ENCODE measurements at regions not wholly inside any gene's neighbourhood (a gene's known extent, or its start where the extent isn't known, plus 50 kb on each side); places are given as distances from the start of the nearest gene placed in this dataset.

GRCh38 chr3:72280876-72281275 is 495.9 kb upstream of the PROK2 start:
- no peak overlapping the region for H3K4me2 ChIP-seq (ENCODE audit: low read depth, low read length, poor library complexity, severe bottlenecking)
- no peaks in the 10 kb centered on the region for H4K20me1 ChIP-seq (ENCODE audit: insufficient read depth, low read depth, low read length)
- H3K9me2 ChIP-seq (replicated peaks; ENCODE audit: insufficient read depth, low read length) = no peaks in the 10 kb centered on the region
- H3K27me3 ChIP-seq (ENCODE audit: low read length) = no peaks in the 10 kb centered on the region
- H3K9me3 ChIP-seq (ENCODE audit: low read length) = 0 out of 2 replicates have a peak, but pooled peaks cover 3% of the 10 kb centered on the region
- no peak overlapping the region for H3K4me3 ChIP-seq (ENCODE audit: low read length)
- no peaks in the 10 kb centered on the region for H3K79me2 ChIP-seq (ENCODE audit: low read length)
- no peak overlapping the region for H3K27ac ChIP-seq (ENCODE audit: low read length)
- H3K9ac ChIP-seq (ENCODE audit: low read length) = no peak overlapping the region
- no peak overlapping the region for H2AFZ ChIP-seq (ENCODE audit: low read length)
- no peaks in the 10 kb centered on the region for H3K36me3 ChIP-seq (ENCODE audit: insufficient read depth, low read length)
- no peaks in the 10 kb centered on the region for H3K4me1 ChIP-seq (ENCODE audit: low read length)
- no peak for DNase-seq

- H3K9ac ChIP-seq (ENCODE audit: low read length) = no peak overlapping the region
Measured at GRCh38 chr3:72279631-72280041, 494.7 kb upstream of the PROK2 start.

GRCh38 chr3:72279068-72279604 is 494.2 kb upstream of the PROK2 start:
- Histone ChIP-seq H3K27me3 (ENCODE audit: low read length) (no peaks in the 10 kb centered on the region), H3K4me1 (ENCODE audit: low read length) (peaks cover 10% of the 10 kb centered on the region)

More at GRCh38 chr3:72279631-72280041, 494.7 kb upstream of the PROK2 start:
- Histone ChIP-seq H3K9me2 (replicated peaks; ENCODE audit: insufficient read depth, low read length) (no peaks in the 10 kb centered on the region), H2AFZ (ENCODE audit: low read length) (no peak overlapping the region), H3K4me3 (ENCODE audit: low read length) (no peak overlapping the region), H3K27ac (ENCODE audit: low read length) (no peak overlapping the region), H3K4me2 (ENCODE audit: low read depth, low read length, poor library complexity, severe bottlenecking) (no peak overlapping the region), H3K4me1 (ENCODE audit: low read length) (peaks cover 5% of the 10 kb centered on the region), H4K20me1 (ENCODE audit: insufficient read depth, low read depth, low read length) (no peaks in the 10 kb centered on the region), H3K79me2 (ENCODE audit: low read length) (no peaks in the 10 kb centered on the region), H3K36me3 (ENCODE audit: insufficient read depth, low read length) (no peaks in the 10 kb centered on the region), H3K27me3 (ENCODE audit: low read length) (no peaks in the 10 kb centered on the region), H3K9me3 (ENCODE audit: low read length) (0 out of 2 replicates have a peak, but pooled peaks cover 3% of the 10 kb centered on the region)
- DNase-seq = no peak

GRCh38 chr3:72278349-72279067 is 493.6 kb upstream of the PROK2 start:
- H3K4me2 ChIP-seq (ENCODE audit: low read depth, low read length, poor library complexity, severe bottlenecking) = no peak overlapping the region
- no peaks in the 10 kb centered on the region for H4K20me1 ChIP-seq (ENCODE audit: insufficient read depth, low read depth, low read length)
- H3K9ac ChIP-seq (ENCODE audit: low read length) = no peak overlapping the region
- H3K27me3 ChIP-seq (ENCODE audit: low read length) = no peaks in the 10 kb centered on the region
- no peaks in the 10 kb centered on the region for H3K9me2 ChIP-seq (replicated peaks; ENCODE audit: insufficient read depth, low read length)
- DNase-seq = no peak
- H3K79me2 ChIP-seq (ENCODE audit: low read length) = no peaks in the 10 kb centered on the region
- no peaks in the 10 kb centered on the region for H3K36me3 ChIP-seq (ENCODE audit: insufficient read depth, low read length)
- H3K4me1 ChIP-seq (ENCODE audit: low read length) = peaks cover 16% of the 10 kb centered on the region
- no peak overlapping the region for H3K4me3 ChIP-seq (ENCODE audit: low read length)
- no peak overlapping the region for H2AFZ ChIP-seq (ENCODE audit: low read length)
- H3K27ac ChIP-seq (ENCODE audit: low read length) = no peak overlapping the region
- 0 out of 2 replicates have a peak, but pooled peaks cover 3% of the 10 kb centered on the region for H3K9me3 ChIP-seq (ENCODE audit: low read length)

More at GRCh38 chr3:72279068-72279604, 494.2 kb upstream of the PROK2 start:
- no peak overlapping the region for H2AFZ ChIP-seq (ENCODE audit: low read length)
- no peak overlapping the region for H3K9ac ChIP-seq (ENCODE audit: low read length)
- DNase-seq = no peak
- no peaks in the 10 kb centered on the region for H3K9me2 ChIP-seq (replicated peaks; ENCODE audit: insufficient read depth, low read length)
- no peaks in the 10 kb centered on the region for H4K20me1 ChIP-seq (ENCODE audit: insufficient read depth, low read depth, low read length)
- no peaks in the 10 kb centered on the region for H3K79me2 ChIP-seq (ENCODE audit: low read length)
- H3K27ac ChIP-seq (ENCODE audit: low read length) = no peak overlapping the region
- 0 out of 2 replicates have a peak, but pooled peaks cover 3% of the 10 kb centered on the region for H3K9me3 ChIP-seq (ENCODE audit: low read length)
- no peak overlapping the region for H3K4me3 ChIP-seq (ENCODE audit: low read length)
- no peaks in the 10 kb centered on the region for H3K36me3 ChIP-seq (ENCODE audit: insufficient read depth, low read length)
- H3K4me2 ChIP-seq (ENCODE audit: low read depth, low read length, poor library complexity, severe bottlenecking) = no peak overlapping the region

GRCh38 chr3:72277710-72278109 is 492.8 kb upstream of the PROK2 start:
- no peak for DNase-seq
- no peak overlapping the region for H2AFZ ChIP-seq (ENCODE audit: low read length)
- H3K27me3 ChIP-seq (ENCODE audit: low read length) = no peaks in the 10 kb centered on the region
- no peaks in the 10 kb centered on the region for H3K79me2 ChIP-seq (ENCODE audit: low read length)
- no peaks in the 10 kb centered on the region for H3K9me3 ChIP-seq (ENCODE audit: low read length)
- no peaks in the 10 kb centered on the region for H4K20me1 ChIP-seq (ENCODE audit: insufficient read depth, low read depth, low read length)
- no peak overlapping the region for H3K4me3 ChIP-seq (ENCODE audit: low read length)
- H3K9me2 ChIP-seq (replicated peaks; ENCODE audit: insufficient read depth, low read length) = no peaks in the 10 kb centered on the region
- no peak overlapping the region for H3K27ac ChIP-seq (ENCODE audit: low read length)
- peaks cover 17% of the 10 kb centered on the region for H3K4me1 ChIP-seq (ENCODE audit: low read length)
- no peak overlapping the region for H3K4me2 ChIP-seq (ENCODE audit: low read depth, low read length, poor library complexity, severe bottlenecking)
- H3K36me3 ChIP-seq (ENCODE audit: insufficient read depth, low read length) = no peaks in the 10 kb centered on the region
- no peak overlapping the region for H3K9ac ChIP-seq (ENCODE audit: low read length)

- DNase-seq = no peak
- H3K9me2 ChIP-seq (replicated peaks; ENCODE audit: insufficient read depth, low read length) = no peaks in the 10 kb centered on the region
- H3K79me2 ChIP-seq (ENCODE audit: low read length) = no peaks in the 10 kb centered on the region
- H3K4me2 ChIP-seq (ENCODE audit: low read depth, low read length, poor library complexity, severe bottlenecking) = no peak overlapping the region
- H3K9me3 ChIP-seq (ENCODE audit: low read length) = no peaks in the 10 kb centered on the region
- H3K36me3 ChIP-seq (ENCODE audit: insufficient read depth, low read length) = no peaks in the 10 kb centered on the region
- H3K27ac ChIP-seq (ENCODE audit: low read length) = no peak overlapping the region
- H4K20me1 ChIP-seq (ENCODE audit: insufficient read depth, low read depth, low read length) = no peaks in the 10 kb centered on the region
- no peak overlapping the region for H3K4me3 ChIP-seq (ENCODE audit: low read length)
- H3K4me1 ChIP-seq (ENCODE audit: low read length) = peaks cover 17% of the 10 kb centered on the region
- no peak overlapping the region for H3K9ac ChIP-seq (ENCODE audit: low read length)
- no peak overlapping the region for H2AFZ ChIP-seq (ENCODE audit: low read length)
- no peaks in the 10 kb centered on the region for H3K27me3 ChIP-seq (ENCODE audit: low read length)
Measured at GRCh38 chr3:72276806-72277205, 491.9 kb upstream of the PROK2 start.

- no peak overlapping the region for H3K9ac ChIP-seq (ENCODE audit: low read length)
- peaks cover 17% of the 10 kb centered on the region for H3K4me1 ChIP-seq (ENCODE audit: low read length)
- H4K20me1 ChIP-seq (ENCODE audit: insufficient read depth, low read depth, low read length) = no peaks in the 10 kb centered on the region
- H3K27me3 ChIP-seq (ENCODE audit: low read length) = no peaks in the 10 kb centered on the region
- H3K27ac ChIP-seq (ENCODE audit: low read length) = no peak overlapping the region
- no peak overlapping the region for H2AFZ ChIP-seq (ENCODE audit: low read length)
- no peaks in the 10 kb centered on the region for H3K9me2 ChIP-seq (replicated peaks; ENCODE audit: insufficient read depth, low read length)
- no peaks in the 10 kb centered on the region for H3K36me3 ChIP-seq (ENCODE audit: insufficient read depth, low read length)
- DNase-seq = no peak
- H3K79me2 ChIP-seq (ENCODE audit: low read length) = no peaks in the 10 kb centered on the region
- H3K4me3 ChIP-seq (ENCODE audit: low read length) = no peak overlapping the region
- no peaks in the 10 kb centered on the region for H3K9me3 ChIP-seq (ENCODE audit: low read length)
- H3K4me2 ChIP-seq (ENCODE audit: low read depth, low read length, poor library complexity, severe bottlenecking) = no peak overlapping the region
Measured at GRCh38 chr3:72275331-72275751, 490.4 kb upstream of the PROK2 start.

- H3K27me3 ChIP-seq (ENCODE audit: low read length) = no peaks in the 10 kb centered on the region
- no peak overlapping the region for H2AFZ ChIP-seq (ENCODE audit: low read length)
- DNase-seq = peak; percentile 52
- no peak overlapping the region for H3K27ac ChIP-seq (ENCODE audit: low read length)
- no peaks in the 10 kb centered on the region; the same call in 1 of the 2 replicates for H4K20me1 ChIP-seq (ENCODE audit: insufficient read depth, low read depth, low read length)
- no peak overlapping the region for H3K9ac ChIP-seq (ENCODE audit: low read length)
- no peaks in the 10 kb centered on the region for H3K9me3 ChIP-seq (ENCODE audit: low read length)
- H3K36me3 ChIP-seq (ENCODE audit: insufficient read depth, low read length) = no peaks in the 10 kb centered on the region
- H3K4me3 ChIP-seq (ENCODE audit: low read length) = no peak overlapping the region
- no peaks in the 10 kb centered on the region for H3K79me2 ChIP-seq (ENCODE audit: low read length)
- H3K9me2 ChIP-seq (replicated peaks; ENCODE audit: insufficient read depth, low read length) = no peaks in the 10 kb centered on the region
- peaks cover 17% of the 10 kb centered on the region for H3K4me1 ChIP-seq (ENCODE audit: low read length)
- no peak overlapping the region for H3K4me2 ChIP-seq (ENCODE audit: low read depth, low read length, poor library complexity, severe bottlenecking)
Measured at GRCh38 chr3:72274493-72275330, 489.8 kb upstream of the PROK2 start.
